SK-N-MC (cell line): ENCODE measurements at regions not wholly inside any gene's neighbourhood (a gene's known extent, or its start where the extent isn't known, plus 50 kb on each side); places are given as distances from the start of the nearest gene placed in this dataset.

Source experiments
- EZH2 ChIP-seq: fragments of 200-600 bp; sonication (generic); IDR thresholded peaks from one replicate; pipeline ENCODE4 v1.6.1; 2017; ENCODE audit warnings: antibody characterized with exemption
- FOXP2 ChIP-seq: optimal IDR thresholded peaks from 2 replicates; pipeline ENCODE3; 2011; ENCODE audit warnings: mild to moderate bottlenecking, moderate library complexity; ENCODE audit not compliant: insufficient read depth; ENCODE audit errors: extremely low read length, control extremely low read depth
- POLR2AphosphoS5 ChIP-seq: IDR thresholded peaks from 2 replicates; pipeline ENCODE4 v1.6.1; 2012; ENCODE audit warnings: mild to moderate bottlenecking, low read depth, low read length, borderline replicate concordance

DNA sequence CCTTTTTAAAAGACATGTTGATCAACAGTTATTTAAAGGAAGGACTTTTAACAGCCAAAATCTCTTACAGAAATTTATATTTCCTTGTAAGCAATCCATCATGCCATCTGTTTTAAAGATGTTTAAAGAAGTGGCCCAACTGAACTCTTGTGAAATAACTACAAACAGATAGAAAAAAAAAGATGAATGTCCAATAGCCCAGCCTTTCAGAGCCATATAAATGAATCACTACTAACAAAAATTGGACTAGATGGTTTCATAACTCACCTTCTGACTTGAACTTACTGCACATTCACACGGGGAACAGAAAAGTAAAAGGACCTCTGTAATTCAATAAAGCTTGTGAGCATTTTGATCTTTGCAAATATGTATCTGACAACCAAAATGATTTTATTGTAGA, 319.0 kb upstream of the CHAC2 start:
- TF ChIP-seq EZH2 (no peak), POLR2AphosphoS5 (no peak), FOXP2 (no peak)
